ENCODE measurements at regions not wholly inside any gene's neighbourhood (a gene's known extent, or its start where the extent isn't known, plus 50 kb on each side); places are given as distances from the start of the nearest gene placed in this dataset.

DNA sequence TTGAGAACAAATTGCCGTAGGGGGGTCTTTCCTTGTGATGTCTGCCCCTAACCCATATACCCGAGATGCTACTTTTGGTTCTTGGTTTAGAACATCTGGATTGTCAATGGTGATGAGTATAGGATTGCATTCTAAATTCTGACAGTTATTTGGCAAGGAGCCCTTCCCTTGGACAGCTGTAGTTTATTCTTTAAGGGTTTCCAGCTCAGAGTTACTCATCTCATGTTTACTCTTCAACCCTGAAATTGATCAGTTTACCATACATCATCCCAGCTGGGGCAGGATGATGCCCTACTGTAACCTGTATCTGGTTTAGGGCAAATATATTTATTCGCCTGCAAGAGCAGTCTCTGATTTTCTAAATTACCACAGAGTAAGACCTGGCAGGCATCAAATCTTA lies 85.7 kb upstream of the XCR1 start:
- TF ChIP-seq CTCF (IDR thresholded peaks at IDR 0.05): no peak
- TF ChIP-seq POLR2A (IDR thresholded peaks at IDR 0.05): no peak
